ENCODE measurements at regions not wholly inside any gene's neighbourhood (a gene's known extent, or its start where the extent isn't known, plus 50 kb on each side); places are given as distances from the start of the nearest gene placed in this dataset.

DNA sequence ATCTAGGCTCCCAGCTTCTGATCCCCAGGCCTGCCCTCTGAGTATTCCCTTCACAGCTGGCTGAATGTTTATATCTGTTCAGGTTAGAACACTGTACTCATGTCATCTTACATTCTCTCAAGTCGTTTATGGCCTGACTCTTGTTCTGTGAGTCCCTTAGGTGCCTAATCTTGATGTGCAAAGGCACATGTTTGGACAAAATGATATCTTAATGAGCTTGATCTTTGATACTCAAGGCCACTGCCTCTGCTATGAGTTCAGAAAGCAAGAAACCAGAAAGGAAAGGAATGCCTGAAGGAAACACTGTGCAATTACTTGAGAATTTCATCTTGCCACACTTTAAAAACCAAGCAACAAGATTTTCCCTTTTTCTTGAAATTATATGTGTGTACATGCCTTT lies 391.8 kb upstream of the ZNF608 start:
- no peak for DNase-seq (ENCODE audit: low read depth in 2 of 2)

DNA sequence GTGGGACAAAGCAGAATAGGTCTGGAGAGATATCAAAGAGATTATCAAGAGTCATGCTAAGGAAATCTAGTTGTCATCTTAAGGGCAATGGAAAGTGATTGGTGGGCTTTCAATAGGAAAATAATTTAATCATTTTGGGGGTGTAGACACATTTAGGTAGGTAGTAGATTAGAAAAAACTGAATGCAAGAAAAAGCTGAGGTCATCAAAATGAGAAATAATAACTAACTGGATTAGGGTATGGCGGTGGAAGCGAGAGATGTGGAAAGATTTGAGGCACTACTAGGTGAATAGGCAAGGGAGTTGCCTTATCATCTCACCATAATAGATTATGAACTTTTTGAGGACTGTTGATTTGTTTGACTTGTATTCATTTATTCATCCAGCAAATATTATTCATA lies 393.2 kb upstream of the ZNF608 start:
- DNase-seq (ENCODE audit: low read depth in 2 of 2): no peak

DNA sequence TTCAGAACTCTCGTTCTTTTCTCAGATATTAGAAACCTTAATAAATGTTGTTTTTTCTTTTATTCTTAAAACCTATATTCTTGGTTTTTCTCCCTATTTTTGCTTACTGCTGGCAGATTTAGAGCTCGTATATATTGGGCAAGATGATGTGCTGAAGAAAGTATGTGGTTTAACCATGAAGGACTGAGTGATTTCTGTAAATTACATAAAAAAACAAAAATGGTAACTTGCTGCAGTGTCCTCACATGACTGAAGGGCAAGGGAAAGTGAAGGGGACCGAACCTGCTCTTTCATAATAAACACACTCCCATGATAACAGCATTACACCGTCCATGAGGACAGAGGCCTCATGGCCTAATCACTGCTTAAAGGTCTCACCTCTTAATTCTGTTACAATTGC lies 393.8 kb upstream of the ZNF608 start:
- no peak for DNase-seq (ENCODE audit: low read depth in 2 of 2)

DNA sequence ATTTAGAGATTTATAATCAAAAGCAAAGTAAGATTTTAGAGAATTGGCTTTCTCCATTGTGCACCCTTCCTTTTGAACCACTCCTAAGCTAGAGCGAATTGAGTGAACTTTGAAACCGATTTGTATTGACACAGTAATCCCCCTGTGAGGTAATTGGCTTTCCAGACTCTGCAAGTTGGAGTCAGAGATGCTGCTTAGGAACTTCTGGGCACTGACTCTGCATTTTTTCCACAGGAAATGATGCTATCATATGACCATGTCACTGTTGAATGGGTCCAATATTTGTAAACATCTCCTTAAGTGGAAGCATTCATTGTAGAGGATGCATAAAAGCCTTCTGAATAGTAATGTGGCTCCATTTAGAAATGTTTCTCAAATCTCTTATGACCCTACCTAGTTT lies 394.4 kb upstream of the ZNF608 start:
- no peak for DNase-seq (ENCODE audit: low read depth in 2 of 2)

DNA sequence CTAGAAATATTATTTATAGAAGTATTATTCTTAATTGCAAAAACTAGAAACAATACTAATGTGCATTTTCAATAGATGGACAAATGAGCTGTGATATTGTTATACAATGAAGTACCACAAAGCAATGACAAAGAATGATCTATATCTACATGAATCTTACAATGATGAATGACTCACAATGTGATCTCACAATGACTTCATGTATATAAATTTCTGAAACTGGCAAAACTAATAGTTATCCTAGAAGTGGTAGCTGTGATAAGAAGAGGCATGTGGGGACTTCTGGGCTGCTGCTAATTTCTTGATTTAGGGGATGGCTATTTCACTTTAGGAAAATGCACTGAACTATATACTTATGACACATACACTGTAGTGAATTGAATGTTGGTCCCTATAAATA lies 396.0 kb upstream of the ZNF608 start:
- no peak for DNase-seq (ENCODE audit: low read depth in 2 of 2)

- DNase-seq (ENCODE audit: low read depth in 2 of 2): no peak
Measured at GRCh38 chr5:125143011-125143410, 396.6 kb upstream of the ZNF608 start.

DNA sequence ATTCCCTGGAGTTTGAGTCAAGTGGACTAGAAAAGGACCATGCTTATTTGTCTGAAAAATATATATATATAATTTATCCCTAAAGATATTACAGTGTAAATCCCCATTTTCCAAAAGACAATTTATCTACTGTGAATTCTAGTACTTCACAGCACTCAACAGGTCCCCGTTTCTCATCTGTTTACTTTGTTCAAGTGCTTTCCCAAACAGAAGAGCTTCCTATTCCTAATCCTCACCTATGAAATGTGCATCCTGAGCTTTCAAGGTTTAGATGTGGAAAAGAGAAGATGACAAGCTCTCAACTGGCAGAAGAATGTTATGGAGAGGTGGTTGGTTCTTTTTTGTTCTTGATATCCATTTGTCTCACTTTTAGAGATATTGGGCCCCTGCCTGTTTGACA lies 401.6 kb upstream of the ZNF608 start:
- no peak for DNase-seq (ENCODE audit: low read depth in 2 of 2)

- no peak for DNase-seq (ENCODE audit: low read depth in 2 of 2)
Measured at GRCh38 chr5:125148706-125149105, 402.3 kb upstream of the ZNF608 start.

- DNase-seq (ENCODE audit: low read depth in 2 of 2): no peak
Measured at GRCh38 chr5:125149110-125149509, 402.7 kb upstream of the ZNF608 start.

DNA sequence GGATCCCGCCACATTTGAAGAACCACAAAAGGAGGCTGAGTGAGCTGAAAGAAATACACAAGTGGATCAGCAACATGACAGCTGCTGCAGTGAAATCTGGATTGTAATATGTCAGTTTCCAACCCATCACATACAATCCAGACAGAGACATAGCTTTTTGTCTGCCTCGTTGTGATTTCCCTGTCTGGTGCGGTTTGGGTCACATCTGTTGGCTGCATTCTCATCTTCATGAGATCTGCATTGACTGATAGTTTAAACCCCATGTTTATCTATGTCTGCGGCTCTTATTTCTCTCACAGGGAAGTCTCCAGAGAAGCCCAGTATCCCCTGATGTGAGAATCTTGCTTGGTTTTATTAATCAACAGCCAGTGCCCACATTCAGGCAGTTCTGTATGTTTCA lies 403.1 kb upstream of the ZNF608 start:
- no peak for DNase-seq (ENCODE audit: low read depth in 2 of 2)

- no peak for DNase-seq (ENCODE audit: low read depth in 2 of 2)
Measured at GRCh38 chr5:125150041-125150669, 403.7 kb upstream of the ZNF608 start.

DNA sequence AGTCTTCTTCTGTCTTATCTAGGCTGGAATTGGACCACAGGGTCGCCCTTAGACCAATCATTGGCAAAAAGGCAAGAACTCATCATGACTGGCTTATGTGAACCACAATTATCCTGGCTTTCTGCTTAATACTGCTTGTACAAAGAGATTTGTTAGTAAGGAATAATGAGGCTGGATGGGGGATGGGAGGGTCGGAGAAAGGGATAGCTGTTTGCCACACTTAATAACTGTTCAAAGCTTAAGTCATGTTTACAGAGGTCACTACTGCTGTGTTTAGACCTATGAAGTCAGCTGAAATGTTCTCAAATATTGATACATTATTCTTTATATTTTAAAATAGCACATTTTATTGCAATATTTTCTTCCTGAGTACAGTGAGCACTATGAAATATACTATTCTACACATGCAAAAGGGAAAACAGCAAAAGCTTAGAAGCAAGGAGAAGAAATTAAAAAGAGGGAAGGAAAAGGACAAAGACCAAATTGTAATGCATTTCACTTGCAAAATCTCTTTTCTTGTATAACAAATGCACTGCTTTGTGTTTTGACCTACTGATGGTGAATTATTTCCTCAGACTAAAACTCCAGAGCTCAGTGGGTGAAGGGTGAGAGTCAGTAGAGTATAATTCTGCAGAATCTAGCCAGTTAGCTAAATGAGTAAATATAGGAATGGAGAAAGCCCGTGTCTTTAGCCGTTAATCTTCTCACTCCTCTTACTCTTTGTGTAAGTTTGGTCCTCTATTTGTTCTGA lies 404.9 kb upstream of the ZNF608 start:
- DNase-seq (ENCODE audit: low read depth in 2 of 2): no peak

GRCh38 chr5:125152044-125152443 lies 405.6 kb upstream of the ZNF608 start:
- DNase-seq (ENCODE audit: low read depth in 2 of 2): no peak

DNA sequence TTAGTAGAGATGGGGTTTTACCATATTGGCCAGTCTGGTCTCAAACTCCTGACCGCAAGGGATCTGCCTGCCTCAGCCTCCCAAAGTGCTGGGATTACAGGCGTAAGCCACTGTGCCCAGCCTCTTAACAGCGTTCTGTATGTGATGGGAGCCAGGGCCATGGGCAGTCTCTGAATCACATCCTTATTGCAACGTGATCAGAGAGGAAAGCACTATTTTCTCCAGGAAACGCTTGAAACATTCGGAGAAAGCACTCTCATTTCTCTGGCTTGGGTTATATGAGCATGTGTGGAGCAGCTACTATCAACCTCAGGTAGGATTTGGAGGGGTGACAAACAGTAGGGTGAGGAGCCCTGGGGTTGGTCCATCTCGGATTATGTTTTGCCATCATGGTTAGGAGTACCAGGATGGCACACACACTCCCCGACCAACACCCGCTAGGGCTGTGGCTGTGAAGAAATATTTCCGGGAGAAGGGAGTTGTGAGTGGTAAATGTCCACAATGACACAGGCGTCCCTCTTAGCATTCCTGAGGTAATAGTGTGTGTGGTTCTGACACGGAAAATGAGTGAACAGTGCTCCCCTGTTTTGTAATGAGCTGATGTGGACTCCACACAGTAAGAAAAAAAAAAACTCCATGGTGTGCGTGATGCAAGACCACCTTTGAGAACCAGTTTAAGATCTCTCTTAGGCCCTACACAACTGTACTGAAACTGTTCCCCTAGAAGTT lies 406.2 kb upstream of the ZNF608 start:
- DNase-seq (ENCODE audit: low read depth in 2 of 2): no peak

- no peak for DNase-seq (ENCODE audit: low read depth in 2 of 2)
Measured at GRCh38 chr5:125153231-125153630, 406.8 kb upstream of the ZNF608 start.

DNA sequence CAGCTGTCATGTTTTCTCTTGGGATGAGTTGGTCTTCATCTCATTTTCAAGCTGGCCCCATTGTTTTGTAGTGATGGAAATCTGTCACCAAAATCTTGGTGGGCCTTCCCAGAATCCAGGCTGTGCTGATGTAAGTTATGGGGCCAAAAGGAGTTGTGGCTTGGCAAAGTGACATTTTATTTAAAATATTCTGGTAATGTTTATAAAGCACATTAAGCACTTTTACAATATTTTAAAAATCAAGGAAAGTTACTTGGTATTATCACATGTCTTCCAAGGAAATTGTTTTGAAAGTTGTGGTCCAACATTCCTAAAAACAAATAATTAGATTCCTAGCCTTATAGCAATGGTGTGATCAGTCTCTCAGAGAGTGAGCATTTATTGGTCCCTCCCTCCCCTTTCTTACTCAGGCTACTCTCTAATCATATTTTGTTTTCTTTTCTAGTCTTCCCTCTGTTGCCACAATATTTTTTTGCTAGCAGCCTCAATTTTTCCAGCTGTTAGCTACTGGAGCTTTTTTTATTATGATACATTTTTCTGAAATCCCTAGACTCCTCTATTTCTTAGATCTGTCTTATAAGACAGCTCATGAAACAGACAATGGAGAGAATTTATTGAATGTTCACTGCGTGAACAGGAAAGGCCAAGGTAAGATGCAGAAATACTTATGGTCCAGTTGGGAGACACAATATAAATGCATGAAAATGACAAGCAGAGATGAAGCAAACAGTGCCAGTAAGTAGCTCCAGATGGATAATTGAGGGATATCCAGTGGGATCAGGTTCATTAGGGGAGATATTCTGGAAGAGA lies 408.1 kb upstream of the ZNF608 start:
- no peak for DNase-seq (ENCODE audit: low read depth in 2 of 2)

DNA sequence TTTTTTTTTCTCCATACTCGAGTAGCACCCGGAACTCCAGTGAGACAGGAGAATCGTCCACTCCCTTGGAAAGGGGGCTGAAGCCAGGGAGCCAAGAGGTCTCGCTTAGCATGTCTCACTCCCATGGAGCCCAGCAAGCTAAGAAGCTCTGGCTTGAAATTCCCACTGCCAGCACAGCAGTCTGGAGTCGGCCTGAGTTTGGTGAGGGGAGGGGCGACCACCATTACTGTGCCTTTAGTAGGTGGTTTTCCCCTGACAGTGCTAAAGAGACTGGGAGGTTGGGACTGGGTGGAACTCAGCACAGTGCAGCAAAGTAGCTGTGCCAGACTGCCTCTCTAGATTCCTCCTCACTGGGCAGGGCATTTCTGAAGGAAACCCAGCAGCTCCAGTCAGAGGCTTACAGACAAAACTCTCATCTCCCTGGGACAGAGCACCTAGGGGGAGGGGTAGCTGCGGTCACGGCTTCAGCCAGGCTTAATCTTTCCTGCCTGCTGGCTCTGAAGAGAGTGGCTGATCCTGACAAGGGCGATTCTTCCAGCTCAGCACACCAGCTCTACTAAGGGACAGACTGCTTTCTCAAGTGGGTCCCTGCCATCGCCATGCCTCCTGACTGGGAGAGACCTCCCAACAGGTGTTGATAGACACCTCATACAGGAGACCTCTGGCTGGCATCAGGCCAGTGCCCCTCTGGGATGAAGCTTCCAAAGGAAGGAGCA lies 414.5 kb upstream of the ZNF608 start:
- DNase-seq (ENCODE audit: low read depth in 2 of 2): no peak

GRCh38 chr5:125162714-125163113 lies 416.3 kb upstream of the ZNF608 start:
- DNase-seq (ENCODE audit: low read depth in 2 of 2): no peak

DNA sequence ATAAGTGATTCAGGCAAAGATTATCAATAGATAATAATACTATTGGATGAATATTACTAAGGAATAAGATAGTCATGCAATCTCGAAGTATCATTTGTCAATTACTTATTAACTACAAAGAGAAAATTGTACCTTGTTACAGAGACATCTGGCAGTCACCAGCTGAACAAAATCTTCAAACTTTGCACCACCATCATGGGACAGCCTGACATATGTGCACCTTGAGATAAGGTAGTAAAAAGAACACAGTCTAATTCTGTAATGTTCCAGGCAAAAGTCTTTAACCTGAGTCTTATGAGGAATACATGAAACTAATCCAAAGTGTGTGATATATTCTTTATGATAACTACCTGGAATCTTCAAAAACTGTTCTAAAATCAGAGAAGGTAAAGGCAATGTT lies 423.0 kb upstream of the ZNF608 start:
- no peak for DNase-seq (ENCODE audit: low read depth in 2 of 2)

DNA sequence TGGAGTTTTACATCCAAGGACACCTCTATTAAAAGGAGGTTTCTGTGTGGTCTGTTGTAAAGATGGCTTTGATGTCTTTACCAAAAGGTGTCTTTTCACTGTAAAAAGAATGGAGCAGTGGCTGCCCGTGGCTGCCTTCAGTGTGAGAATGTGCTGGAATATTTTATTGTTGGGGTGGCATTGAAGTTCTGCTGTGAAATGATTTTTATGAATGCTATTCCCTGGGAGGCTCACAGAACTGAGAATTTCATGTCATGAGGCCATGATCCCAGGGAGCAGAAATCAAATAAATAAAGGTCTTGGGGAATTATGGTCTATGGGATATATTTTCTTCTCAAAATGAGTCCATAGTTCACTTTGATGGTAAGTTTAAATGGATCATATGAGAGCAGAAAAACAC lies 425.2 kb upstream of the ZNF608 start:
- DNase-seq (ENCODE audit: low read depth in 2 of 2): no peak

- DNase-seq (ENCODE audit: low read depth in 2 of 2): no peak
Measured at GRCh38 chr5:125175348-125176004, 429.0 kb upstream of the ZNF608 start.
